ENCODE measurements at regions not wholly inside any gene's neighbourhood (a gene's known extent, or its start where the extent isn't known, plus 50 kb on each side); places are given as distances from the start of the nearest gene placed in this dataset.

DNA sequence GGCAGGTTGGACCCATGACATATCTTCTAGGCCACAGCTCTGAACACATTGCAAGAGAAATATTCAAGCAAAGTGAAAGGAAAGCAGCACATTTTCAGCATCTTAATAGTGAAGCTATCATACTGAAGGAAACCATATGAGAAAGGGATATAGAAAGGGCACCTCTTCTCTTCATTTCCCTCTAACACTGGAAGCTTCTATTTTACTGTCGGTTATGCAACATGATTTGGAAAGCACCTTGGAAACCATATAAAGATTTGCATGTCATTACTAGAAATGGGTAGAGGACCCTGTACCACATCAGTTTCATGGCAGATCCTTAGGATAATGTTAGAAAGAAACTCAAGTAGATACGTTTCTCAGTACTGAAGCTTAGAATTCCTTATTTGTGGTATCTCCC is 70.5 kb upstream of the HMGN3 start:
- TF ChIP-seq, protein P1, sequence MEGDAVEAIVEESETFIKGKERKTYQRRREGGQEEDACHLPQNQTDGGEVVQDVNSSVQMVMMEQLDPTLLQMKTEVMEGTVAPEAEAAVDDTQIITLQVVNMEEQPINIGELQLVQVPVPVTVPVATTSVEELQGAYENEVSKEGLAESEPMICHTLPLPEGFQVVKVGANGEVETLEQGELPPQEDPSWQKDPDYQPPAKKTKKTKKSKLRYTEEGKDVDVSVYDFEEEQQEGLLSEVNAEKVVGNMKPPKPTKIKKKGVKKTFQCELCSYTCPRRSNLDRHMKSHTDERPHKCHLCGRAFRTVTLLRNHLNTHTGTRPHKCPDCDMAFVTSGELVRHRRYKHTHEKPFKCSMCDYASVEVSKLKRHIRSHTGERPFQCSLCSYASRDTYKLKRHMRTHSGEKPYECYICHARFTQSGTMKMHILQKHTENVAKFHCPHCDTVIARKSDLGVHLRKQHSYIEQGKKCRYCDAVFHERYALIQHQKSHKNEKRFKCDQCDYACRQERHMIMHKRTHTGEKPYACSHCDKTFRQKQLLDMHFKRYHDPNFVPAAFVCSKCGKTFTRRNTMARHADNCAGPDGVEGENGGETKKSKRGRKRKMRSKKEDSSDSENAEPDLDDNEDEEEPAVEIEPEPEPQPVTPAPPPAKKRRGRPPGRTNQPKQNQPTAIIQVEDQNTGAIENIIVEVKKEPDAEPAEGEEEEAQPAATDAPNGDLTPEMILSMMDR (IDR thresholded peaks at IDR 0.05) = no peak
- TF ChIP-seq POLR2A (IDR thresholded peaks at IDR 0.05) = no peak

Data from right lobe of liver (tissue), 4 donors.